Right atrium auricular region (tissue), 2 donors: ENCODE measurements at regions not wholly inside any gene's neighbourhood (a gene's known extent, or its start where the extent isn't known, plus 50 kb on each side); places are given as distances from the start of the nearest gene placed in this dataset.

ENCODE experiments used
- DNase-seq: peaks from one replicate; pipeline ENCODE4 v3.0.0-alpha.2; 2019; ENCODE audit warnings: low spot score
- H3K27ac ChIP-seq, 2 donors: fragments of 200-600 bp; sonication (generic); 1 replicate in 1 of 2; 2 replicates in 1 of 2; pipeline ENCODE4 v1.5.1; 2016 to 2019
- H3K27me3 ChIP-seq, 2 donors: fragments of 200-600 bp; sonication (generic); one replicate each; pipeline versions ENCODE4 v1.5.1 to v1.6.0; 2017 to 2019
- H3K36me3 ChIP-seq: fragments of 200-600 bp; sonication (generic); one replicate; pipeline ENCODE4 v1.5.1; 2016
- H3K4me1 ChIP-seq, 2 donors: fragments of 200-600 bp; sonication (generic); one replicate each; pipeline versions ENCODE4 v1.5.1 to v1.6.0; 2017 to 2019
- H3K4me3 ChIP-seq, 2 donors: fragments of 200-600 bp; sonication (generic); 1 replicate in 1 of 2; 2 replicates in 1 of 2; pipeline ENCODE4 v1.5.1; 2017 to 2019; ENCODE audit warnings: mild to moderate bottlenecking in 1 of 2, moderate library complexity in 1 of 2
- H3K9me3 ChIP-seq, 2 donors: fragments of 200-600 bp; sonication (generic); one replicate each; pipeline ENCODE4 v1.5.1; 2019
- CTCF ChIP-seq, 2 donors: fragments of 200-600 bp; sonication (generic); IDR thresholded peaks; one replicate each; pipeline ENCODE4 v1.5.1; 2019; ENCODE audit warnings: antibody characterized with exemption in 2 of 2

GRCh38 chr3:88222343-88222742, 72.6 kb downstream of the C3orf38 start:
- no peaks in the 10 kb centered on the region for H3K4me1 ChIP-seq
- no peaks in the 10 kb centered on the region for H3K27me3 ChIP-seq
- H3K4me3 ChIP-seq: no peak overlapping the region
- no peak for TF ChIP-seq CTCF (IDR thresholded peaks at IDR 0.05)
- DNase-seq: no peak
- H3K36me3 ChIP-seq: no peaks in the 10 kb centered on the region
- H3K9me3 ChIP-seq: no peaks in the 10 kb centered on the region
- H3K27ac ChIP-seq: no peak overlapping the region

- Histone ChIP-seq H3K27me3 (no peaks in the 10 kb centered on the region), H3K27ac (no peak overlapping the region), H3K4me3 (no peak overlapping the region), H3K9me3 (no peaks in the 10 kb centered on the region), H3K36me3 (no peaks in the 10 kb centered on the region), H3K4me1 (no peaks in the 10 kb centered on the region)
- no peak for TF ChIP-seq CTCF (IDR thresholded peaks at IDR 0.05)
- DNase-seq: no peak
Observed at GRCh38 chr3:88225326-88226008, 75.7 kb downstream of the C3orf38 start.

GRCh38 chr3:88226910-88227309, 77.2 kb downstream of the C3orf38 start:
- Histone ChIP-seq H3K36me3 (no peaks in the 10 kb centered on the region), H3K27me3 (no peaks in the 10 kb centered on the region), H3K4me3 (no peak overlapping the region), H3K27ac (no peak overlapping the region), H3K9me3 (no peaks in the 10 kb centered on the region), H3K4me1 (no peaks in the 10 kb centered on the region)
- no peak for DNase-seq
- TF ChIP-seq CTCF (IDR thresholded peaks at IDR 0.05): no peak

GRCh38 chr3:88230638-88231037, 80.9 kb downstream of the C3orf38 start:
- DNase-seq: no peak
- no peaks in the 10 kb centered on the region for H3K4me1 ChIP-seq
- no peaks in the 10 kb centered on the region for H3K9me3 ChIP-seq
- no peaks in the 10 kb centered on the region for H3K27me3 ChIP-seq
- TF ChIP-seq CTCF (IDR thresholded peaks at IDR 0.05): no peak
- no peak overlapping the region for H3K4me3 ChIP-seq
- no peak overlapping the region for H3K27ac ChIP-seq
- no peaks in the 10 kb centered on the region for H3K36me3 ChIP-seq

GRCh38 chr3:88231207-88231606, 81.4 kb downstream of the C3orf38 start:
- no peak overlapping the region for H3K4me3 ChIP-seq
- no peak for TF ChIP-seq CTCF (IDR thresholded peaks at IDR 0.05)
- no peak for DNase-seq
- H3K27me3 ChIP-seq: no peaks in the 10 kb centered on the region
- no peak overlapping the region for H3K27ac ChIP-seq
- H3K4me1 ChIP-seq: no peaks in the 10 kb centered on the region
- H3K36me3 ChIP-seq: no peaks in the 10 kb centered on the region
- no peaks in the 10 kb centered on the region for H3K9me3 ChIP-seq

- no peaks in the 10 kb centered on the region for H3K27me3 ChIP-seq
Observed at GRCh38 chr3:88231632-88232031, 81.9 kb downstream of the C3orf38 start.

More at GRCh38 chr3:88231632-88232031, 81.9 kb downstream of the C3orf38 start:
- no peak for TF ChIP-seq CTCF (IDR thresholded peaks at IDR 0.05)
- DNase-seq: no peak
- Histone ChIP-seq H3K36me3 (no peaks in the 10 kb centered on the region), H3K27ac (no peak overlapping the region), H3K4me1 (no peaks in the 10 kb centered on the region), H3K4me3 (no peak overlapping the region), H3K9me3 (no peaks in the 10 kb centered on the region)
